Endodermal cell (in vitro differentiated cells): ENCODE measurements at regions not wholly inside any gene's neighbourhood (a gene's known extent, or its start where the extent isn't known, plus 50 kb on each side); places are given as distances from the start of the nearest gene placed in this dataset.

Source experiments
- DNase-seq: peaks from one replicate; pipeline ENCODE4 v3.0.0-alpha.2; 2017
- H3K27ac ChIP-seq: 2 replicates; pipeline ENCODE4 v1.5.1; 2013; ENCODE audit warnings: mild to moderate bottlenecking, low read depth, low read length, moderate library complexity
- H3K27me3 ChIP-seq: 2 replicates; pipeline ENCODE4 v1.6.1; 2013; ENCODE audit warnings: mild to moderate bottlenecking, low read length, moderate library complexity; ENCODE audit not compliant: insufficient read depth, control insufficient read depth, poor library complexity, severe bottlenecking
- H3K36me3 ChIP-seq: 2 replicates; pipeline ENCODE4 v1.7.0; 2013; ENCODE audit warnings: mild to moderate bottlenecking, low read length, moderate library complexity; ENCODE audit not compliant: control insufficient read depth, insufficient read depth
- H3K4me1 ChIP-seq: one replicate; pipeline ENCODE4 v1.7.0; 2013; ENCODE audit warnings: low read length; ENCODE audit not compliant: control insufficient read depth, insufficient read depth
- H3K4me3 ChIP-seq: 2 replicates; pipeline ENCODE4 v1.5.1; 2013; ENCODE audit warnings: mild to moderate bottlenecking, low read length, moderate library complexity
- H3K9ac ChIP-seq: 2 replicates; pipeline ENCODE4 v1.6.1; 2013; ENCODE audit warnings: mild to moderate bottlenecking, low read length, moderate library complexity; ENCODE audit not compliant: poor library complexity, severe bottlenecking; ENCODE audit errors: extremely low read depth
- H3K9me3 ChIP-seq: 2 replicates; pipeline ENCODE4 v1.6.1; 2013; ENCODE audit warnings: mild to moderate bottlenecking, low read length, moderate library complexity; ENCODE audit not compliant: control insufficient read depth
- H3K27ac Mint-ChIP-seq: 2 replicates; pipeline ENCODE4 v1.8.0; 2020; ENCODE audit warnings: mixed read lengths
- H3K27me3 Mint-ChIP-seq: 2 replicates; pipeline ENCODE4 v1.8.0; 2021; ENCODE audit warnings: mild to moderate bottlenecking, mixed read lengths; ENCODE audit not compliant: insufficient read depth
- H3K36me3 Mint-ChIP-seq: 2 replicates; pipeline ENCODE4 v1.8.0; 2020; ENCODE audit warnings: low read depth, mixed read lengths
- H3K4me1 Mint-ChIP-seq: 2 replicates; pipeline ENCODE4 v1.8.0; 2020; ENCODE audit warnings: mixed read lengths
- H3K4me3 Mint-ChIP-seq: 2 replicates; pipeline ENCODE4 v1.8.0; 2020; ENCODE audit warnings: mild to moderate bottlenecking, moderate library complexity, mixed read lengths
- H3K9me3 Mint-ChIP-seq: 2 replicates; pipeline ENCODE4 v1.8.0; 2020; ENCODE audit warnings: mild to moderate bottlenecking, mixed read lengths
- CTCF ChIP-seq: fragments of 200-600 bp; sonication (generic); conservative IDR thresholded peaks from 2 replicates; pipeline ENCODE4 v1.5.0; 2021; ENCODE audit warnings: antibody characterized with exemption, mild to moderate bottlenecking
- WGBS, 2 experiments: methylation state at CpG; one replicate each; pipeline versions ENCODE4 v1.1.5 to v1.1.7; 2013; ENCODE audit warnings: missing lambda C conversion rate in 2 of 2, mixed read lengths in 1 of 2; ENCODE audit not compliant: insufficient coverage in 1 of 2, insufficient read length in 1 of 2; 5-methylcytosine and 5-hydroxymethylcytosine counted together

GRCh38 chr9:108722396-108722795 is 133.4 kb downstream of the ACTL7B start:
- Mint-ChIP-seq H3K27ac (no peak overlapping the region), H3K4me1 (no peaks in the 10 kb centered on the region), H3K36me3 (no peaks in the 10 kb centered on the region), H3K4me3 (no peak overlapping the region), H3K27me3 (peaks cover 27% of the 10 kb centered on the region), H3K9me3 (peaks cover 6% of the 10 kb centered on the region)
- Histone ChIP-seq H3K36me3 (no peaks in the 10 kb centered on the region), H3K27me3 (no peaks in the 10 kb centered on the region), H3K9ac (no peak overlapping the region), H3K4me1 (no peaks in the 10 kb centered on the region), H3K27ac (no peak overlapping the region), H3K4me3 (no peak overlapping the region), H3K9me3 (no peaks in the 10 kb centered on the region)
- DNase-seq: no peak
- no peak for TF ChIP-seq CTCF
- 93% methylated on average over 7 of the region's 7 CpGs for WGBS, 2 experiments

- no peaks in the 10 kb centered on the region for H3K9me3 ChIP-seq
Measured at GRCh38 chr9:108720191-108720642, 135.6 kb downstream of the ACTL7B start.

GRCh38 chr9:108710424-108710823 is 145.4 kb downstream of the ACTL7B start:
- H3K27ac Mint-ChIP-seq: no peak overlapping the region
- Histone ChIP-seq H3K4me3 (no peak overlapping the region), H3K4me1 (no peaks in the 10 kb centered on the region), H3K36me3 (no peaks in the 10 kb centered on the region), H3K27me3 (peaks cover 9% of the 10 kb centered on the region), H3K27ac (no peak overlapping the region), H3K9me3 (no peaks in the 10 kb centered on the region), H3K9ac (no peak overlapping the region)
- WGBS, 2 experiments: 94 to 100% methylated on average over 1 to 3 of the region's 3 CpGs
- peaks cover 71% of the 10 kb centered on the region for H3K27me3 Mint-ChIP-seq
- no peak for TF ChIP-seq CTCF
- no peaks in the 10 kb centered on the region for H3K4me1 Mint-ChIP-seq
- H3K36me3 Mint-ChIP-seq: no peaks in the 10 kb centered on the region
- peaks cover 3% of the 10 kb centered on the region for H3K9me3 Mint-ChIP-seq
- DNase-seq: no peak
- no peak overlapping the region for H3K4me3 Mint-ChIP-seq

More at GRCh38 chr9:108720191-108720642, 135.6 kb downstream of the ACTL7B start:
- no peak overlapping the region for H3K9ac ChIP-seq
- H3K36me3 ChIP-seq: no peaks in the 10 kb centered on the region
- H3K27ac ChIP-seq: no peak overlapping the region
- H3K27me3 ChIP-seq: no peaks in the 10 kb centered on the region
- DNase-seq: no peak
- H3K27ac Mint-ChIP-seq: no peak overlapping the region
- peaks cover 10% of the 10 kb centered on the region for H3K4me1 Mint-ChIP-seq
- peaks cover 43% of the 10 kb centered on the region for H3K27me3 Mint-ChIP-seq
- H3K4me3 Mint-ChIP-seq: no peak overlapping the region
- H3K4me3 ChIP-seq: no peak overlapping the region
- no peak for TF ChIP-seq CTCF
- H3K9me3 Mint-ChIP-seq: peaks cover 11% of the 10 kb centered on the region
- H3K4me1 ChIP-seq: no peaks in the 10 kb centered on the region
- no peaks in the 10 kb centered on the region for H3K36me3 Mint-ChIP-seq
- WGBS, 2 experiments: 62 to 77% methylated on average over 2 of the region's 2 CpGs
